ENCODE measurements at regions not wholly inside any gene's neighbourhood (a gene's known extent, or its start where the extent isn't known, plus 50 kb on each side); places are given as distances from the start of the nearest gene placed in this dataset.

DNA sequence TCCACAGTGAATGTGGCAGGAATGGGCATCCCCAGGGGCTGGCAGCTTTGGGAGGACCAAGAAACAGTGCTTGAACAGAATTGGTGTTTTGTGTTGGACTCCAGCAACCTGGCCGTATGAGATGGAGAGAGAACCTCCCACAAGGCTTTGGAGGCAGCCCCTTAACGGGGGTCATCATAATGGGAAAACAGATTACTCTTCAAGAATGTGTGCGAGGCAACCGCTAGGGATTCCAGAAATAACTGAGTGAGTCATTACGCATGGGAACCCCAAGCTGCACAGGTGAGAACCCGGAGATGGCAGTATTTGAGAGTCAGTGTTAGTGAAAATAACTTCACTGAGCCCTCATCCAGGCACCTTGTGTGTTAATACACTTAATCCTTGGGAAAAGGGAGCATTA lies 567.8 kb upstream of the TBX3 start:
- no peak overlapping the region for H3K4me3 ChIP-seq
- no peaks in the 10 kb centered on the region for H3K9me3 ChIP-seq (ENCODE audit: low read depth)
- H3K27me3 ChIP-seq, result no peaks in the 10 kb centered on the region
- no peak for DNase-seq (ENCODE audit: low read depth in 1 of 2, low spot score in 1 of 2)
- H3K36me3 ChIP-seq, result no peaks in the 10 kb centered on the region
- no peak overlapping the region for H3K27ac ChIP-seq
- H3K4me1 ChIP-seq (ENCODE audit: low read depth), result no peaks in the 10 kb centered on the region
- TF ChIP-seq, protein P1, sequence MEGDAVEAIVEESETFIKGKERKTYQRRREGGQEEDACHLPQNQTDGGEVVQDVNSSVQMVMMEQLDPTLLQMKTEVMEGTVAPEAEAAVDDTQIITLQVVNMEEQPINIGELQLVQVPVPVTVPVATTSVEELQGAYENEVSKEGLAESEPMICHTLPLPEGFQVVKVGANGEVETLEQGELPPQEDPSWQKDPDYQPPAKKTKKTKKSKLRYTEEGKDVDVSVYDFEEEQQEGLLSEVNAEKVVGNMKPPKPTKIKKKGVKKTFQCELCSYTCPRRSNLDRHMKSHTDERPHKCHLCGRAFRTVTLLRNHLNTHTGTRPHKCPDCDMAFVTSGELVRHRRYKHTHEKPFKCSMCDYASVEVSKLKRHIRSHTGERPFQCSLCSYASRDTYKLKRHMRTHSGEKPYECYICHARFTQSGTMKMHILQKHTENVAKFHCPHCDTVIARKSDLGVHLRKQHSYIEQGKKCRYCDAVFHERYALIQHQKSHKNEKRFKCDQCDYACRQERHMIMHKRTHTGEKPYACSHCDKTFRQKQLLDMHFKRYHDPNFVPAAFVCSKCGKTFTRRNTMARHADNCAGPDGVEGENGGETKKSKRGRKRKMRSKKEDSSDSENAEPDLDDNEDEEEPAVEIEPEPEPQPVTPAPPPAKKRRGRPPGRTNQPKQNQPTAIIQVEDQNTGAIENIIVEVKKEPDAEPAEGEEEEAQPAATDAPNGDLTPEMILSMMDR (IDR thresholded peaks at IDR 0.05; ENCODE audit: low read depth, low read length), result no peak

DNA sequence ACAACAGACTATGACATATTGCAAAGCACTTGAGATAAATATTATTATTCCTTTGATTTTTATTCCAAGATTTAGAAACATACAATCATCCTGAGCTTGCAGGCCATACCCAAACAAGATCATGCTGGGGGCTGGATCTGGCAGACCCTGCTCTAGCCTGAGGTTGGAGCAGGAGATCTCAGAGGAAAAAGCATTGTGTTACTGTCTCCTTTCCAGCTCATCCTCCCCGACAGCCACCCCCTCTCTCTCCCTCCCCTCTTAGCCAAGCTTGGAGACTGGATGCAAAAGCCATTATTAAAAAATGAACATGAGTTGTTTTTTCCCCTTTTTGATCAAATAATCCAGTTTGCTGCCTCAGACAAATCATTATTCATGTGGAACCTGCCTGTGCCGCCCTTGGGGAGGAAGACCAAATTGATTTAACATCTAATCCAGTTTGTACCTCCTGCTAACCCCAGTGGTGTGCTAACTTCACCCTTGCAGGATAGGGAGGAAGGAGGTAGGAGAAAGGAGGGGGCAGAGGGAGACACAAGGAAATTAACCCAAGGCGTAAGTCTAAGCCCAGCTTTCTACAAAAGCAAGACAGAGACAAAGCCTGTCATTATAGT lies 565.8 kb upstream of the TBX3 start:
- no peak for DNase-seq (ENCODE audit: low read depth in 1 of 2, low spot score in 1 of 2)
- H3K27ac ChIP-seq, result no peak overlapping the region
- H3K9me3 ChIP-seq (ENCODE audit: low read depth), result no peaks in the 10 kb centered on the region
- H3K36me3 ChIP-seq, result no peaks in the 10 kb centered on the region
- TF ChIP-seq, protein P1 (IDR thresholded peaks at IDR 0.05; ENCODE audit: low read depth, low read length), result no peak
- H3K27me3 ChIP-seq, result no peaks in the 10 kb centered on the region
- H3K4me3 ChIP-seq, result no peak overlapping the region
- H3K4me1 ChIP-seq (ENCODE audit: low read depth), result no peaks in the 10 kb centered on the region

DNA sequence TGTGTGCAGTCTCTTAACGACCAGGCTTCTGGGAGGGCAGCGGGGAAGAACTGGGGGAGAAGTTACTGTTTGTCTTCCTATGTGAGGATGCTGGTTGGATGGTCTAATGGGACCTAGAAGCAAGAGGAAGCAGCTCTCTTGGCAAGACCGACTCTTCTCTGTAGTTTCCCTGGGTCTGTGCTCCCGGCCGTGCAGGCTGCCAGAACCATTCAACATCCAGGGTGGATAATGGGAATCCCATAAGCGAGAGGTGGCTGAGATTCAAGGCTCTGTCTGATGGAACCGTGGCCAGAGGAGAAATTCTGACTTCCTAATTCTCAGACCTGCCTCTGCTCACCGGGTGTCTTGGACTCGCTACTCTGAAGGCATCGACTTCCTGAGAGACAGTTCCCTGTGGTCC lies 561.0 kb upstream of the TBX3 start:
- TF ChIP-seq, protein P1 (IDR thresholded peaks at IDR 0.05; ENCODE audit: low read depth, low read length), result no peak
- Histone ChIP-seq H3K4me1 (ENCODE audit: low read depth) (no peaks in the 10 kb centered on the region), H3K27me3 (no peaks in the 10 kb centered on the region), H3K27ac (no peak overlapping the region), H3K36me3 (no peaks in the 10 kb centered on the region), H3K9me3 (ENCODE audit: low read depth) (no peaks in the 10 kb centered on the region), H3K4me3 (no peak overlapping the region)
- DNase-seq (ENCODE audit: low read depth in 1 of 2, low spot score in 1 of 2), result no peak

DNA sequence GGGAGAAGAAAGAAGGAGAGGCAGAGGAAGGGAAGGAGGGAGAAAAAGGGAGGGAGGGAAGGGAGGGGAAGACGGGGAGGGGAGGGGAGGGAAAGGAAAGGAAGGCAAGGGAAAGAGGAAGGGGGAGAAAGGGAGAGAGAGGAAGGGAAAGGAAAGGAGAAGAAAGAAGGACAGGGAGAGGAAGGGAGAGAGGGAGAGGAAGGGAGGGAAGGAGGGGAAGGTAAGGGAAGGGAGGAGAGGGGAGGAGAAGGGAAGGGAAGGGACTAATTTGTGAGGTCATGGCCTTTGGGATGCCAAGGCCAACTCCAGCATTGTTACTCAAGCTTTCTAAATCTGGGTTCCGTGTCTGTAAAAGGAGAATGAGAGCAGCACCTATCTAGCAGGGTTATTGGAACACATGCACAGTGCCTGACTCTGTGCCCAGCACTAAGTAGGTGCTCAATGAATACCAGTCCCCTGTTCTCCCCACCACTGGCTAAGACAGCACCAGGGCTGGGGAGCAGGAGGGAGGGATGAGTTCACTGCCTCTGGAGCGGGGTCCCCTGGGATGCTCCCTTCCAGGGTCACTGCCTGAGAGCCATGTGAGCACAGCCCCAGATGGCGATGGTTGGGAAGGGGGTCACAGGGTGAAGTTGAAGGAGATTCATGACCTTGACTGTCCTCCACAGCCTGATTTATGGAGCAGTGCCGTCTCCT lies 560.1 kb upstream of the TBX3 start:
- Histone ChIP-seq H3K36me3 (no peaks in the 10 kb centered on the region), H3K27ac (no peak overlapping the region), H3K4me3 (no peak overlapping the region), H3K9me3 (ENCODE audit: low read depth) (no peaks in the 10 kb centered on the region), H3K27me3 (no peaks in the 10 kb centered on the region), H3K4me1 (ENCODE audit: low read depth) (no peaks in the 10 kb centered on the region)
- TF ChIP-seq, protein P1 (IDR thresholded peaks at IDR 0.05; ENCODE audit: low read depth, low read length), result no peak
- DNase-seq (ENCODE audit: low read depth in 1 of 2, low spot score in 1 of 2), result no peak

DNA sequence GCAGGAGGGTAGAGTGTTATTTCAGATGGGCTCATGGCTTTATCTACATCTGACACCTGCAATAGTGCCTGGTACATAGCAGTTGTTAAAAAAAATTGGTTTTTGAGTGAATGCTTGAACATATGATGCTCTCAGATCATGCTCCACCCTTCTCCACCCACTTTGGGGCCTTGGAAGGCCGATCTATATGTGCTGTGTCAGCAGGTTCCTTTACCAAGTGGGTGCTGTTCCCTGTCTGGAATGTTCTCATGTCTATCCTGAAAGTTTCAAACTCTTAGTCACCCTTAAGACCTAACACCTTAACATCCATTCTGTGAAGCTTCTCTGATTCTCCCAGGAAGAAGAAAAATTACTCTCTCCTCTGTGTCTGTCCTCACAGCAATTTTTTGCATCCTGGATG lies 556.3 kb upstream of the TBX3 start:
- no peaks in the 10 kb centered on the region for H3K4me1 ChIP-seq (ENCODE audit: low read depth)
- no peaks in the 10 kb centered on the region for H3K9me3 ChIP-seq (ENCODE audit: low read depth)
- no peak overlapping the region for H3K4me3 ChIP-seq
- no peak overlapping the region for H3K27ac ChIP-seq
- DNase-seq (ENCODE audit: low read depth in 1 of 2, low spot score in 1 of 2), result no peak
- no peaks in the 10 kb centered on the region for H3K36me3 ChIP-seq
- TF ChIP-seq, protein P1 (IDR thresholded peaks at IDR 0.05; ENCODE audit: low read depth, low read length), result no peak
- no peaks in the 10 kb centered on the region for H3K27me3 ChIP-seq
